Nephron progenitor cell (in vitro differentiated cells): ENCODE measurements at regions not wholly inside any gene's neighbourhood (a gene's known extent, or its start where the extent isn't known, plus 50 kb on each side); places are given as distances from the start of the nearest gene placed in this dataset.

ENCODE experiments used
- DNase-seq: peaks from one replicate; pipeline ENCODE4 v3.0.0; 2021
- H3K27ac Mint-ChIP-seq: 2 replicates; pipeline ENCODE4 v1.8.0; 2021; ENCODE audit warnings: mild to moderate bottlenecking, moderate library complexity, mixed read lengths
- H3K27me3 Mint-ChIP-seq: 2 replicates; pipeline ENCODE4 v1.8.0; 2021; ENCODE audit warnings: mild to moderate bottlenecking, low read depth, mixed read lengths; ENCODE audit not compliant: poor library complexity
- H3K36me3 Mint-ChIP-seq: 2 replicates; pipeline ENCODE4 v1.8.0; 2021; ENCODE audit warnings: low read depth, mixed read lengths
- H3K4me1 Mint-ChIP-seq: 2 replicates; pipeline ENCODE4 v1.8.0; 2021; ENCODE audit warnings: mixed read lengths
- H3K4me3 Mint-ChIP-seq: 2 replicates; pipeline ENCODE4 v1.8.0; 2021; ENCODE audit warnings: mild to moderate bottlenecking, moderate library complexity, mixed read lengths
- H3K9me3 Mint-ChIP-seq: 2 replicates; pipeline ENCODE4 v1.8.0; 2021; ENCODE audit warnings: mild to moderate bottlenecking, moderate library complexity, mixed read lengths
- CTCF ChIP-seq: fragments of 200-600 bp; sonication (generic); IDR thresholded peaks from 2 replicates; pipeline ENCODE4 v1.5.0; 2021; ENCODE audit warnings: antibody characterized with exemption

- Mint-ChIP-seq H3K27ac (no peak overlapping the region), H3K4me1 (peaks cover 40% of the 10 kb centered on the region), H3K4me3 (no peak overlapping the region), H3K9me3 (no peaks in the 10 kb centered on the region), H3K36me3 (no peaks in the 10 kb centered on the region), H3K27me3 (peaks cover 5% of the 10 kb centered on the region)
- no peak for DNase-seq
- no peak for TF ChIP-seq CTCF
Measured at GRCh38 chr13:99055281-99055680, 77.4 kb upstream of the DOCK9 start.

DNA sequence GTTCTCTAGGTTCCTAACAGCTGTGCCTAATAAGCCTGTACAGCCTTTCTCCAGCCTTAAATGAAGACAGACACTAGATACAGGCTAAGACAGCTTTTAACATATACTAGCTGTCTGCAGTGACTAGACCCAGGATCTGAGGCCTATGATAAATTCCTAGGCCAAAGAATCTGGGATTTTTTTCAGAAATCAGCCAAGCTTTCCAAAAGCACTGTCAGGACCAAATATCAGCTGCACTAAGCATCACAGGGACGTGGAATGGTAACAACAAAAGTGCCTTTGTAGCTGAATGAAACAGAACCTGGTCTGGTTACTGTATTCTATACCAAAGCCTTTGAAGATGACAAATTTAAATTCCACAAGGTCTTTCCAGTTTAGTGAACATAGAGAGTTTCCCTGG, 77.9 kb upstream of the DOCK9 start:
- Mint-ChIP-seq H3K9me3 (no peaks in the 10 kb centered on the region), H3K4me3 (no peak overlapping the region), H3K27ac (no peak overlapping the region), H3K4me1 (peaks cover 40% of the 10 kb centered on the region), H3K36me3 (no peaks in the 10 kb centered on the region), H3K27me3 (peaks cover 5% of the 10 kb centered on the region)
- no peak for TF ChIP-seq CTCF
- no peak for DNase-seq

- Mint-ChIP-seq H3K27ac (no peak overlapping the region), H3K9me3 (no peaks in the 10 kb centered on the region), H3K4me1 (peaks cover 40% of the 10 kb centered on the region), H3K4me3 (no peak overlapping the region), H3K27me3 (peaks cover 5% of the 10 kb centered on the region), H3K36me3 (no peaks in the 10 kb centered on the region)
- TF ChIP-seq CTCF, result no peak
- no peak for DNase-seq
Measured at GRCh38 chr13:99056381-99057014, 78.6 kb upstream of the DOCK9 start.

- Mint-ChIP-seq H3K9me3 (no peaks in the 10 kb centered on the region), H3K4me3 (no peak overlapping the region), H3K36me3 (no peaks in the 10 kb centered on the region), H3K27me3 (peaks cover 5% of the 10 kb centered on the region), H3K27ac (no peak overlapping the region), H3K4me1 (peaks cover 47% of the 10 kb centered on the region)
- TF ChIP-seq CTCF, result no peak
- DNase-seq, result no peak
Measured at GRCh38 chr13:99057310-99057975, 79.6 kb upstream of the DOCK9 start.

DNA sequence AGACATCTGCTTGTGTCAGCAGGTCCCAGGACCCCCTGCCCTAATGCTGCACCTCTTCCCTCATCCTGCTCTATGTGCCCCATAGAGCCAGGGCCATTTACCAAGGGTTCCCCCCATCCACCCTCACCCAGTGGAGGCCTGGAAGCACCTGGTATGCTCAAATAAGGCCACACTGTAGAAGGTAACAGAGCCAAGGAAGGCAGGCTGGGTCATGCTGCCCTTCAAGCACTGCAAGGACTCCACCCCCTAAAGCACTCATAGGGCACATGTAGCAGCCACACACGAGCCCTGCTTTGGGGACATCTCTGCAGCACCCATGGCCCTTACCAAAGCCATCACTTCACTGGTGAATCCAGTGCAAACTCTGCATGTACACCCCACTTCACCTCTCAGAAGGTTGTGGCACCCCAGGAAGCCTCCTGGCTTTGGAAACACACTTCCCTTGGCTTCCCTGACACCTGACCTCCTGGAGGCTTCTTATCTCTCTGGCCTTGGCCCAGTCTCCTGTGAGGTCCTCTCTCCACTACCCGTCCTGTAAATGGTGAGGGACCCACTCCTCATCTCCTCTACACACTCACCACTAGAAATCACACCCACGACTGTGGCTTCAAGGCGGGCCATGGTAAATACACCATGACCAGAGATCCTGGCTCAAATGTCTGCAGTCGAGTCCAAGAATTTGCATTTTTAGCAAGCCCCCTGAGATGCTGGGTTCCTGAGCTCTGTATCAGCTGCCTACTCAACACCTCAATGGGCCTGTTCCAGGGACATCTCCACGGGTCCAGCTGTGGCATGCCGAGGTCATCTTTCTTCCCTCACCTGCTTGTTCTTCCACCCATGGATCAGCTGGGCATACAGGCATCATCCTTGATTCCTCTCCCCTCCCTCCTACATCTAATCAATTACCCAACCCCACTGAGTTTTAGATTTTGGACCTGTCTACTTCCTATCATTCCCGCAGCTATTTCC, 80.9 kb upstream of the DOCK9 start:
- no peaks in the 10 kb centered on the region for H3K9me3 Mint-ChIP-seq
- peaks cover 8% of the 10 kb centered on the region for H3K27me3 Mint-ChIP-seq
- H3K27ac Mint-ChIP-seq, result no peak overlapping the region
- TF ChIP-seq CTCF, result no peak
- H3K4me1 Mint-ChIP-seq, result peaks cover 52% of the 10 kb centered on the region
- no peak overlapping the region for H3K4me3 Mint-ChIP-seq
- no peaks in the 10 kb centered on the region for H3K36me3 Mint-ChIP-seq
- no peak for DNase-seq
